GM12878 (cell line): ENCODE measurements at regions not wholly inside any gene's neighbourhood (a gene's known extent, or its start where the extent isn't known, plus 50 kb on each side); places are given as distances from the start of the nearest gene placed in this dataset.

ENCODE experiments used
- CHD1 ChIP-seq: IDR thresholded peaks from 2 replicates; pipeline ENCODE4 v1.6.1; 2012; ENCODE audit warnings: low read depth, low read length, improper control_type of control experiment
- CTCF ChIP-seq, 3 experiments: IDR thresholded peaks in 2 of 3; conservative IDR thresholded peaks in 1 of 3; 2 replicates each; pipeline ENCODE4 v1.5.1; 2011; ENCODE audit warnings: low read depth in 3 of 3, low read length in 3 of 3, mild to moderate bottlenecking in 3 of 3, control low read depth in 2 of 3, moderate library complexity in 2 of 3, inconsistent platforms in 1 of 3, mixed read lengths in 1 of 3; ENCODE audit not compliant: control insufficient read depth in 2 of 3, insufficient read depth in 1 of 3; ENCODE audit errors: extremely low read depth in 1 of 3
- FOXM1 ChIP-seq: IDR thresholded peaks from 2 replicates; pipeline ENCODE4 v1.6.1; 2012; ENCODE audit warnings: low read depth, mild to moderate bottlenecking, inconsistent platforms, low read length, moderate library complexity
- POLR2AphosphoS5 ChIP-seq: IDR thresholded peaks from 2 replicates; pipeline ENCODE4 v1.6.1; 2011; ENCODE audit warnings: mild to moderate bottlenecking, low read length, inconsistent platforms
- RB1 ChIP-seq: fragments of 450-650 bp; formaldehyde crosslinking; IDR thresholded peaks from 2 replicates; pipeline ENCODE4 v1.6.1; 2017; ENCODE audit warnings: mild to moderate bottlenecking, borderline replicate concordance
- SIN3A ChIP-seq: IDR thresholded peaks from 2 replicates; pipeline ENCODE4 v1.6.1; 2012; ENCODE audit warnings: low read depth, low read length, improper control_type of control experiment
- SIX5 ChIP-seq: IDR thresholded peaks from 2 replicates; pipeline ENCODE4 v1.6.1; 2011; ENCODE audit warnings: mild to moderate bottlenecking, low read depth, low read length, moderate library complexity; ENCODE audit not compliant: severe bottlenecking
- SREBF2 ChIP-seq: IDR thresholded peaks from 2 replicates; pipeline ENCODE4 v1.6.1; 2012; ENCODE audit warnings: mild to moderate bottlenecking, low read length
- TF ChIP-seq, protein P1 (sequence below): IDR thresholded peaks from 2 replicates; pipeline ENCODE4 v1.6.1; 2012; ENCODE audit warnings: mild to moderate bottlenecking, low read depth, low read length

- TF ChIP-seq SREBF2 (no peak), RB1 (no peak), CTCF (IDR thresholded peaks at IDR 0.05 in 2 of 3, conservative IDR thresholded peaks at IDR 0.05 in 1 of 3; ENCODE audit: control insufficient read depth in 2 of 3, extremely low read depth in 1 of 3, insufficient read depth in 1 of 3, low read depth in 3 of 3, low read length in 3 of 3) (no peak), POLR2AphosphoS5 (no peak), FOXM1 (no peak), SIX5 (no peak), CHD1 (no peak), SIN3A (no peak)
- TF ChIP-seq, protein P1, sequence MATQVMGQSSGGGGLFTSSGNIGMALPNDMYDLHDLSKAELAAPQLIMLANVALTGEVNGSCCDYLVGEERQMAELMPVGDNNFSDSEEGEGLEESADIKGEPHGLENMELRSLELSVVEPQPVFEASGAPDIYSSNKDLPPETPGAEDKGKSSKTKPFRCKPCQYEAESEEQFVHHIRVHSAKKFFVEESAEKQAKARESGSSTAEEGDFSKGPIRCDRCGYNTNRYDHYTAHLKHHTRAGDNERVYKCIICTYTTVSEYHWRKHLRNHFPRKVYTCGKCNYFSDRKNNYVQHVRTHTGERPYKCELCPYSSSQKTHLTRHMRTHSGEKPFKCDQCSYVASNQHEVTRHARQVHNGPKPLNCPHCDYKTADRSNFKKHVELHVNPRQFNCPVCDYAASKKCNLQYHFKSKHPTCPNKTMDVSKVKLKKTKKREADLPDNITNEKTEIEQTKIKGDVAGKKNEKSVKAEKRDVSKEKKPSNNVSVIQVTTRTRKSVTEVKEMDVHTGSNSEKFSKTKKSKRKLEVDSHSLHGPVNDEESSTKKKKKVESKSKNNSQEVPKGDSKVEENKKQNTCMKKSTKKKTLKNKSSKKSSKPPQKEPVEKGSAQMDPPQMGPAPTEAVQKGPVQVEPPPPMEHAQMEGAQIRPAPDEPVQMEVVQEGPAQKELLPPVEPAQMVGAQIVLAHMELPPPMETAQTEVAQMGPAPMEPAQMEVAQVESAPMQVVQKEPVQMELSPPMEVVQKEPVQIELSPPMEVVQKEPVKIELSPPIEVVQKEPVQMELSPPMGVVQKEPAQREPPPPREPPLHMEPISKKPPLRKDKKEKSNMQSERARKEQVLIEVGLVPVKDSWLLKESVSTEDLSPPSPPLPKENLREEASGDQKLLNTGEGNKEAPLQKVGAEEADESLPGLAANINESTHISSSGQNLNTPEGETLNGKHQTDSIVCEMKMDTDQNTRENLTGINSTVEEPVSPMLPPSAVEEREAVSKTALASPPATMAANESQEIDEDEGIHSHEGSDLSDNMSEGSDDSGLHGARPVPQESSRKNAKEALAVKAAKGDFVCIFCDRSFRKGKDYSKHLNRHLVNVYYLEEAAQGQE = no peak
Measured at GRCh38 chr4:132587626-132588025, 561.5 kb upstream of the PCDH10 start.
